Fibroblast of pulmonary artery (primary cell): ENCODE measurements at regions not wholly inside any gene's neighbourhood (a gene's known extent, or its start where the extent isn't known, plus 50 kb on each side); places are given as distances from the start of the nearest gene placed in this dataset.

Experiments
- DNase-seq: peaks from one replicate; pipeline ENCODE4 v3.0.0-alpha.2; 2010; ENCODE audit warnings: low read depth
- H3K4me3 ChIP-seq: replicated peaks from 2 replicates; pipeline ENCODE4 v1.5.1; 2011; ENCODE audit warnings: low read depth, mild to moderate bottlenecking, control low read depth, low read length, moderate library complexity
- TF ChIP-seq, protein P1 (sequence below): IDR thresholded peaks from 2 replicates; pipeline ENCODE4 v1.5.1; 2011; ENCODE audit warnings: mild to moderate bottlenecking, control low read depth, low read length, inconsistent platforms; ENCODE audit errors: missing control alignments

DNA sequence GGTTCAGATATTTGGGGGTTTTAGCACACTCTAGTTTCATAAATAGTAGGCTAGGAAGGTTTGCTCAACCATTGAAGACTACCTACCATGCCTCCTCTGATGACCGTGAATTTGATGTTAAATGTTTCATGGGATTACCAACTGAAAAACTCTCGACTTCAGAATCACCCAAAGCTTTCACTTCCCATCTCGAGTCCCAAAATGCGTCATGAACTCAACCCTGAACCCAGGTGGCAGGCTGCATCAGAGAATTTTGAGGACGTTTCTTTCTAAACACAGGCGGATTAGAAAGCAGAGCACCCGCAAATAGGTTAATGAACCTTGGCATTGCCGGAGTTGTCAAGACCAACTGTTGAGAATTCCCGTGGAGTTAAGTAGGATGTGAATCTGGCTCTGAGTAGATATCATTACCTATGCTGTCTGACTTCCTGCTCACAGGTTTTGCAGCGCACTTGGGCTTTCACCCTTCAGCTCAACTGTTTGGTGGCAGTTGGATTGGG lies 98.4 kb upstream of the ADTRP start:
- no peak for DNase-seq
- no peak overlapping the region for H3K4me3 ChIP-seq
- TF ChIP-seq, protein P1, sequence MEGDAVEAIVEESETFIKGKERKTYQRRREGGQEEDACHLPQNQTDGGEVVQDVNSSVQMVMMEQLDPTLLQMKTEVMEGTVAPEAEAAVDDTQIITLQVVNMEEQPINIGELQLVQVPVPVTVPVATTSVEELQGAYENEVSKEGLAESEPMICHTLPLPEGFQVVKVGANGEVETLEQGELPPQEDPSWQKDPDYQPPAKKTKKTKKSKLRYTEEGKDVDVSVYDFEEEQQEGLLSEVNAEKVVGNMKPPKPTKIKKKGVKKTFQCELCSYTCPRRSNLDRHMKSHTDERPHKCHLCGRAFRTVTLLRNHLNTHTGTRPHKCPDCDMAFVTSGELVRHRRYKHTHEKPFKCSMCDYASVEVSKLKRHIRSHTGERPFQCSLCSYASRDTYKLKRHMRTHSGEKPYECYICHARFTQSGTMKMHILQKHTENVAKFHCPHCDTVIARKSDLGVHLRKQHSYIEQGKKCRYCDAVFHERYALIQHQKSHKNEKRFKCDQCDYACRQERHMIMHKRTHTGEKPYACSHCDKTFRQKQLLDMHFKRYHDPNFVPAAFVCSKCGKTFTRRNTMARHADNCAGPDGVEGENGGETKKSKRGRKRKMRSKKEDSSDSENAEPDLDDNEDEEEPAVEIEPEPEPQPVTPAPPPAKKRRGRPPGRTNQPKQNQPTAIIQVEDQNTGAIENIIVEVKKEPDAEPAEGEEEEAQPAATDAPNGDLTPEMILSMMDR = no peak

DNA sequence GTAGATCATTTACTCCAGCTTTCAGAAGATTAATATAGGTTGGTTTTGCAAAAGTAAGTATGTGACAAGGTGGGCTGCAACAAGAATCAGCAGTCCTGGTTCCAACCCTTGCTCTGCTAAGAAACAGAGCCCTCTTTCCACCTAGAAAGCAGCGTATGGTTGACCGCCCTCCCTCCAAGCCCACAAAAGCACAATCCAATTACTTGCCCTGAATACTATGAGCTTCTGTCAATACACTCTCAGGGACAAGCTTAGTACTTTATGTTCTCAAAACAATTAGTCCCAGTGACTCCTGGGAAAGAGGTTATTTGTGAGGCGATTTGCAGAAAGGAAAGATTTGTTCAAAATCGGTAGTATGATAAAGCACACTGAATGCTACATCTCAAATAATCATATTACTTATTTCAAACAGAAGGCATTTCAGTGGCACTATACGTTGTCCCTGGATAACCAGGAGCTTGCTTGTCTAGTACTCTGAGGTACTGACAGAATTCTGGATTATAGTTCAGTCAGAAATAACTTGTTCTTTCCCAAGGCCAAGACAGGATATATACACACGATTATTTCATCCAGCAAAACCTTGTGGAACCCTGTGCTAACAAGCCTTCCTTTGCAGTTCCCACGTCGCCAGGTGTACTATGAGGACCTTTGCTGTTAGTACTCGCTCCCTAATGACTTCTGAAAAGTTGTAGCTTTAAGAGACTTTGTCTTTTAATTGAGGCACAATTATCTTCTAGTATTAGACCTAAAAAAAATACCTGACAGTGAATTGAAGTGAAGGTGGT lies 96.9 kb upstream of the ADTRP start:
- DNase-seq = no peak
- TF ChIP-seq, protein P1 = no peak
- H3K4me3 ChIP-seq = no peak overlapping the region

DNA sequence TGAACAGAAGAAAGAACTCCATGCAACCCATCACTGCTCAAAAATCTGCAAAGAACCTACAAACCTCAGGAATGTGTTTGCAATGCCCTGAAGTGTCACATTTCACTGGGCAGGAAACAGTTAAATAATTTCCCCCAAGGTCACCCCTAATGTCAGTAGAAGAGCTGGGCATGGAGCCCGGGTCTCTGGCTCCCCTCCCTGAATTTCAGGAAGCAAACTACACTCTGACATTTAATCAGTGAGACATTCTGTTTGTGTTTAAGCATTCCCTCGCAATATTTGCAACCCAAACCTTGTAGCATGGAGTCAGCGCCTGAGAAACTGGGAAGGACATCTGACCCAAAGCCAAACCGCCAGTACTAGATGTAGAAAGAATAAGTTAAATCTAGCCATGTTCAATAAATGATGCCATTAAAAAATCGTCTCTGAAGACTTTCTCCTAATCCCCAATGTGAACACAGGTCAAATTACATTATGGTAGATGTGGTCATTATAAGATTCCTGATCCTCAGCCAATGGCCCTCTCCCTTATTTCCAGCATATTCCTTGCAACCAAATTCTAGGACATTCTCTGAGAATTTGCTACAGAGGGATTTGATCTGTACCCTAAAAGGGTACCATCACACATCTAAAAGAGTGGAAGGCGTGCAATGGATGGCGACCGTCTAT lies 91.2 kb upstream of the ADTRP start:
- no peak overlapping the region for H3K4me3 ChIP-seq
- DNase-seq = peak; percentile 78
- TF ChIP-seq, protein P1 = no peak

DNA sequence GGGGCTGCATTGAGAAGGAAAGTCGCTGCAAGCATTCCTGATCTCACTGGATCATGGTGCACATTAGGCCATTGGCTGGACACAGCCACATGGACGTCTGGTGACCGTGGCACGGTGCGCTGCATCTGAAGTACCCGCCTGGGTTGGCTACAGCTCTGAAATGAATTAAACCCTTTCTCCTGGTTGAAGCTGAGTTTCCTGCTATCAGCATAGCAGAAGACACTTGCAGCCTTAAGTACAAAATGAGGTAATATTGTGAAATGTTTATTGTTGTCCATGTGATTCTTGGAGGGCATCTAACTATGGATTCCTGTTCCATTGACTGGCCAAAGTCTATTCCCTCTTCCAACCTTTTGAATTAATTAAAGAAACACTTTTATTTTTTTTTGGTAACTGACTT lies 89.8 kb upstream of the ADTRP start:
- no peak overlapping the region for H3K4me3 ChIP-seq
- TF ChIP-seq, protein P1 = no peak
- no peak for DNase-seq

DNA sequence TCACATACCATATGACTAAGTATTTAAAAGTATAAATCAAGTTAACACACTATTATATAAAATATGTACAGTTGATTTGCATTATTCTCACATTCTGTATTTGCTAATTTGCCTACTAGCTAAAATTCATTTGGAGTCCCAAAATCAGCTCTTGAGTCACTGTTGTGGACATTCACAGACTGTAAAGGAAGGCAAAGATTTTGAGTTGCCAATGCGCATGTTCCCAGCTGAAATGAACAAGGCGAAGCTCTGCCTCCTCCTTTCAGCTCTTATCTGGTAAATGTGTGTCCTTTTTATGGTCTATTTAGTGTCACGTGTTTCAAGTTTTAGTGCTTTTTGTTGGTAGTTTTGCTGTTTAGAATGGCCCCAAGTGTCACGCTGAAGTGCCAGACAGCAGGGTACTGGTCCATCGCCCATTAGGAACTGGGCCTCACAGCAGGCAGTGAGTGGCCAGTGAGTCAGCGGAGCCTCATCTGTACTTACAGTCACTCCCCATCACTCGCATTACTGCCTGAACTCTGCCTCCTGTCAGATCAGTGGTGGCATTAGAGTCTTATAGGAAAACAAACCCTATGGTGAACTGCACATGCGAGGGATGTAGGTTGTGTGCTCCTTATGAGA lies 87.2 kb upstream of the ADTRP start:
- DNase-seq = no peak
- TF ChIP-seq, protein P1 = no peak

DNA sequence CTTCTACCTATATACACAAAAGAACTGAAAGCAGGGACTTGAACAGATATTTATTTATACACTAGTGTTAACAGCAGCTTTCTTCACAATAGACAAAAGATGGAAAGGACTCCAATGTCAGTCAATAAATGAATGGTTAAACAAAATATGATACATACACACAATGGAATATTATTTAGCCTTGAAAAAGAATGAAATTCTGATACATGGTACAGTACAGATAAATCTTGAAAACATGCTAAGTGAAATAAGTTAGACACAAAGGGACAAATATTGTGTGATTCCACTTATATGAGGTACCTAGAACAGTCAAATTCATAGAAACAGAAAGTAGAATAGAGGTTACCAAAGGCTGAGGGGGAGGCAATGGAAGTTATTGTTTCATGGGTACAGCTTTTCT lies 79.8 kb upstream of the ADTRP start:
- H3K4me3 ChIP-seq = no peak overlapping the region
- no peak for DNase-seq
- TF ChIP-seq, protein P1 = no peak

More for the DNA sequence above, 87.2 kb upstream of the ADTRP start:
- H3K4me3 ChIP-seq = no peak overlapping the region
